ENCODE measurements at regions not wholly inside any gene's neighbourhood (a gene's known extent, or its start where the extent isn't known, plus 50 kb on each side); places are given as distances from the start of the nearest gene placed in this dataset.

- no peak for TF ChIP-seq CTCF (conservative IDR thresholded peaks at IDR 0.05)
- TF ChIP-seq EZH2 (IDR thresholded peaks at IDR 0.05; ENCODE audit: low read depth) = no peak
Observed at GRCh38 chr5:67647772-67648171, 451.2 kb upstream of the CD180 start.
